Stimulated activated CD4-positive, alpha-beta T cell treated with anti-CD3 and anti-CD28 coated beads, Interleukin-2, amount 100 ng/mL, for 24 hours (primary cell): ENCODE measurements at regions not wholly inside any gene's neighbourhood (a gene's known extent, or its start where the extent isn't known, plus 50 kb on each side); places are given as distances from the start of the nearest gene placed in this dataset.
"Not testable (repeated sequence)": the region's sequence is repeated elsewhere in the genome, so short reads cannot be mapped to it uniquely, and the experiment has no call there.

Experiments used
- DNase-seq, 2 donors: peaks; one replicate each; pipeline ENCODE4 v3.0.0-alpha.2; 2020

GRCh38 chr12:73053893-73054292 is 781.7 kb downstream of the TRHDE start:
- no peak for DNase-seq

DNA sequence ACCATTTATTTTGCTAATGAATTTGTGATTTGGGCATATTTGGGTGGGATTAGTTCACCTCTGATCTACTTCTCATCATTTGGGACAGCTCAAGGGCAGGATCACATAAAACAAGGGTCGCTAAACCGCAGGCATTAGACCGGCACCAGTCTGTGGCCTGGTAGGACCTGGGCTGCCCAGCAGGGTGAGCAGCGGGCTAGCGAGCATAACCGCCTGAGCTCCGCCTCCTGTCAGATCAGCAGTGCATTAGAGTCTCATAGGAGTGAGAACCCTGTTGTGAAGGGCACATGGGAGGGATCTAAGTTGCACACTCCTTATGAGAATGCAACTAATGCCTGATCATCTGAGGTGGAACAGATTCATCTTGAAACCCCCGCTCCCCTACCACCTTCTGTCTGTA is 785.3 kb downstream of the TRHDE start:
- DNase-seq = no peak

DNA sequence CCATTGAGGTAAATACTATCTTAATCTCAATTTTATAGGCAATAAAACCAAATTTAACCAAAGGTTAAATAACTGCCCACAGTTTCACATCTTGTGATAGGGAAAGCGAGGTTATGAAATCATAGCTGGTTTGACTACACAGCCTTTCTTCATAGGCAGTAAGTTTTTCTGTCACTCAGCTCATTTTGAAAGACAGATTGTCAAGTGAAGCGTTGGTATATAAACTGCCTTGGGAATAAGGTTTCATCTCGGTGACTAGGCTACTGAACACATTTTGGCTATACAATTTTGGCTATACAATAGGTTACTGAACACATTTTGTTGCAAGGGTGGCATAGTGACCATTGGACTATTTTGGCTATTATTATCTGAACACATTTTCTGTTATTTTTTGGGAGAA is 793.7 kb downstream of the TRHDE start:
- DNase-seq = no peak

DNA sequence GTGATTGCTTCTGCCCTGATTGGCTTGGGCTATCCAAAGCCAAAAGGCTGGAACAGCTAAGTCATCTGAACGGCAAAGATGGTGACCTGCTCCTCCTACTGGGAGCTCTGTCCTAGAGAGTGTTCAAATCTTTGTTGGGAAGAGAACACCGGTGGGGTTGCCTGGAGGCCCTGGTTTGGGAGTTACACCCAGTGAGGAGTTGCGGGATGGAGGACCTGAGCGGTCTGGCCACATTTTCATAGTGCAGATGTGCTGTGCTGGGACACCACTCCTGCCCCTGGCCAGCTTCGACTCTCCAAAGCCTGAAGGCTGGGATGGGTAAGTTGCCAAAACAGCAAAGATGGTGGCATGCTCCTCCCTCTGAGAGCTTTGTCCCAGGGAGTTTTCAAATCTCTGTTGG is 795.4 kb downstream of the TRHDE start:
- no peak for DNase-seq

DNA sequence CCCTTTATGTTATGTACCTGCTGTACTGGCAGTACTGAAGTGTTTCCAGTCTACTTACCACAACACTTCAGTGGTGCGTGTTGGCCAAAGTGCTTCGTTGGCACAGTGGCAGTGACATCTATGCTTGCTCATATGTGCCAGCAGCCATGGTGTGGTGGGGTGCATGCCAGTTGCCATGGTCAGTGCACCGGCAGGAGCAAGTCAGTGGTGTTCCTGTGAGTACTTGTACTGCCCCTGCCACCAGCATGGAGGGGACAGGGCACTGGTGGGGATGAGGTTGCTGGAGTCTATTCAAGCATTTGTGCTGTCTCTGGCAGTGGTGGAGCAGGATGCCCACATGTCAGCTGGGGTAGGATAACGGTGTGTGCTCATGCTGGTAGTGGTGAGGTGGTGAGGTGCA is 800.0 kb downstream of the TRHDE start:
- no peak for DNase-seq

DNA sequence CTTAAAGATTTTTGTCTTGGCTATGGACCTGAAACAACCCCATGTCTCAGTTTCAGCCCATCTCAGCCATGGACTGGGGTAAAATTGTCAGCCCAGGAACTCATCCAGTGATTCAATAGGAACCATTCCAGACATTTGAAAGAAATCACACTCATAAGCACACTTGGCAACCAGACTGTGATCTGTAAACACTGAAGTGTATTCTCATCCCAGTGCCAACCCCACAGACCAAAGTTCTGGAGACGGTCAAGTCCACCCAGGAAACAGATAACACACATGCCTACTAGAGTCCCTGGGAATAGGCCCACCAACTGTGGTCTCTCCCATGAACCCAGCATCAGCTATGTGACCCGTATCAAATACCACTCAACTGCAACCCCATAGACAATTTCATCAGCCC is 804.6 kb downstream of the TRHDE start:
- DNase-seq = no peak

- DNase-seq = no peak
Measured at GRCh38 chr12:73083736-73084135, 811.6 kb downstream of the TRHDE start.

- DNase-seq = no peak
Measured at GRCh38 chr12:73106296-73106695, 834.1 kb downstream of the TRHDE start.

- DNase-seq = no peak
Measured at GRCh38 chr12:73106896-73107295, 834.7 kb downstream of the TRHDE start.

- no peak for DNase-seq
Measured at GRCh38 chr12:73110816-73111215, 838.6 kb downstream of the TRHDE start.

DNA sequence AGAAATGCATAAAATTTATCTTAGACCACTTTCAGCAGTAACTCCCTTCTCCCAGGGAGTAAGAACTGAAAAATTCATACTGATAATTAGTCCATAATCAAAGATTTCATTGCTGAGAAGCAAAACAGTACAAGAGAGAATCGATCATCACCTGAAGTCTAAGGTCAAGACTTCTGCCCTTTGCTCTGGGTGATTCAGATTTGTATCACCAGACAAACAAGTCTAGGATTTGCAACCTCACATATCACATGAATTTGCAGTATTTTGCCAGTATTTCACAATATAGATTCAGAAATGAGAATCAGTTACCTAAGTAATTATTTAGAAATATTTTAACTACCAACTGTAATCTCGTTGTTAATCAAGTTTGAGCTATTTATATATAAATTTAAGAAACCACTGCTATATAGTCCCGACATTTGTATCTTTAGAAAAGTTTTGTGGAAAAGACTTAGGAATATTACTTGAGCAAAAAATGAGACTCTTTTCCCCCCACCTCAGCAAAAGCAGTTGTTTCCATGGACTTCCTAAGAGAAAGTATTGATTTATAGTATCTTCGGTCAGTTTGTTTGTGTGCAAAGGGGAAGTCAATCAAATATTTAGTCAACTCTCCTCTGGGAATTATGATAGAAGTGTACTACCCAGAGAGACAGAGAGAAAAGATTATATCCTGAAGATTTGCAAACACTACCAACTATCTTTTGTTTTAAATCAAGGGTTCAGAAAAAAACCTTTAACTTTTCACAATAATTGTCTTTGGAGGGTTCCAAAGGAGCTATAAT is 840.1 kb downstream of the TRHDE start:
- no peak for DNase-seq

GRCh38 chr12:73124480-73124879 is 852.3 kb downstream of the TRHDE start:
- DNase-seq = no peak

DNA sequence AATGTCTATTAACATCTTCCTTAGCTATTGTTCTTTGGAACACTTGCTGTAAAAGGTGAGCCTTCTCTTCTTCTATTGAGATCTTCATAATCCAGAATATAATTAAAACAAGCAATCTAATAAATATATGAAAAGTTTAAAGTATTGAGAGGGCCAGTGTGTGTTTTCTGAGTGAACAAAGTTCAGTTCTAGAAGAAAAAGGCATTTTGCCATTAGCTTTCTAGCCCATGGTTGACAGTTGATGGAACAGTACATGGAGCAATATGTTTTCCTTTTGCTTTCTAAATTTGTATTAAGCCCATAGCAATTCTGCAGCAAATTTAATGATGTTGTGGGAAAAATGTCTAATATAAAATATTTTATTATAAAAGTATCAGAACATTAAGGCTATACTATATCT is 853.0 kb downstream of the TRHDE start:
- DNase-seq = no peak

GRCh38 chr12:73136386-73136785 is 864.2 kb downstream of the TRHDE start:
- no peak for DNase-seq

DNA sequence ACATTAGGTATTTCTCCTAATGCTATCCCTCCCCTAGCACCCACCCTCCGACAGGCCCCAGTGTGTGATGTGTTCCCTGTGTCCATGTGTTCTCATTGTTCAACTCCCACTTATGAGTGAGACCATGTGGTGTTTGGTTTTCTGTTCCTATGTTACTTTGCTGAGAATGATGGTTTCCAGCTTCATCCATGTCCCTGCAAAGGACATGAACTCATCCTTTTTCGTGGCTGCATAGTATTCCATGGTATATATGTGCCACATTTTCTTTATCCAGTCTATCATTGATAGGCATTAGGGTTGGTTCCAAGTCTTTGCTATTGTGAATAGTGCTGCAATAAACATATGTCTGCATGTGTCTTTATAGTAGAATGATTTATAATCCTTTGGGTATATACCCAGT is 867.5 kb downstream of the TRHDE start:
- not testable (repeated sequence) for DNase-seq

- DNase-seq = no peak
Measured at GRCh38 chr12:73158341-73158740, 886.2 kb downstream of the TRHDE start.

DNA sequence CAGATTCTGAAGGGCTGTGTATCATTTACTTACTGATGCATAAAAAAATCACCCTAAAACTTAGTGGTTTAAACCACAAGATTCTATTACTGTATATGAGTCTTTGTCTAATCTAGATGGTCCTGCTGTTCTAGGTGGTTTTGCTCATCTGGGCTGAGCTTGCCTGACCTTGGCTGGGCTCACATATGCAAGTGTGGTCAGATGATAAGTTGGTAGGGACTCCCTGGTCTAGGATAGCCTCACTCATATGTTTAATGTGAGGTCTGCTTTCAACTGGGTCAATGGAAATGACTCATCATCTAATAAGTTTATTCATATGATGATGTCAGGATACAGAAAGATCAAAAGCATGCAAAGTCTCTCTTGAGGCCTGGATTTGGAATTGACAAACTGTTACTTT is 887.8 kb downstream of the TRHDE start:
- no peak for DNase-seq

GRCh38 chr12:73161970-73162369 is 889.8 kb downstream of the TRHDE start:
- DNase-seq = no peak

- no peak for DNase-seq
Measured at GRCh38 chr12:73180734-73181133, 908.6 kb downstream of the TRHDE start.

GRCh38 chr12:73181244-73181643 is 909.1 kb downstream of the TRHDE start:
- no peak for DNase-seq

- no peak for DNase-seq
Measured at GRCh38 chr12:73185403-73185802, 913.2 kb downstream of the TRHDE start.

GRCh38 chr12:73186272-73186671 is 914.1 kb downstream of the TRHDE start:
- no peak for DNase-seq

DNA sequence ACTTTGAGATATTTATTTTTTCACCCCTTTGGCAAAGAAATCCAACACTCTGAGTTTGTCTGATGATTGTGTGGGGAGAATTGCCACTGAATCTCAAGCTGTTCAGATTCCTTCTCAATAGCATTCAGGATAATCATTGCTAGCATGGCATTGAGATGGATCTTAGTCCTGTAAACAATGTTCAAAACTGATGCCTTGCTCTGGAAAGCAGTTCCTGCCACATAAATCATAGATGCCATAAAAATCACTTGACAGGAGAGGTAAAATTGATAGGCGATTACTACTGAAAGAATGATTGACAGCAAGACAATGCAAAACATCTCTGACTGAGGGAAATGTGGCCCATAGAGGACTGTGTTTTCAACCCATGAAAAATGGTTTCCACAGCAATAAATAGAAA is 915.6 kb downstream of the TRHDE start:
- DNase-seq = no peak

- DNase-seq = no peak
Measured at GRCh38 chr12:73210548-73211204, 938.5 kb downstream of the TRHDE start.

DNA sequence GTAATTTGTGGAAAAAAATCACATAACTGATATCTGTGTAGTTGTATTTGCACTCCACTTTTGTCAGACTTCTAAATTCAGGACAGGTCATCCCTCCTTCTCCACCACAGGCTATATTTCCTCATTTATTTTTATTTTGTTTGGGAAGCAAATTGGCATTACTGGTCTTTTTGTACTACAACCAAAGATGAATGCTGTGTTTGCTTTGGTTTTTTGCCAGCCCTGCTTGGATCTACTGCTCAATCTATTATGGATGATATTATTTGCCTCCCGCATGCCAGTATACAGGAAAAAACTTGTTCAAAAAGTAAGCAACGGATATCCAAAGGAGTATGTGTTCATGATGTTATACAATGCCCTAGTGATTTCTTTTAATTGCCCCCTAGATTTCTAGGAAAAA is 948.8 kb downstream of the TRHDE start:
- DNase-seq = no peak
